ENCODE measurements at regions not wholly inside any gene's neighbourhood (a gene's known extent, or its start where the extent isn't known, plus 50 kb on each side); places are given as distances from the start of the nearest gene placed in this dataset.
"Not testable (repeated sequence)": the region's sequence is repeated elsewhere in the genome, so short reads cannot be mapped to it uniquely, and the experiment has no call there.

DNA sequence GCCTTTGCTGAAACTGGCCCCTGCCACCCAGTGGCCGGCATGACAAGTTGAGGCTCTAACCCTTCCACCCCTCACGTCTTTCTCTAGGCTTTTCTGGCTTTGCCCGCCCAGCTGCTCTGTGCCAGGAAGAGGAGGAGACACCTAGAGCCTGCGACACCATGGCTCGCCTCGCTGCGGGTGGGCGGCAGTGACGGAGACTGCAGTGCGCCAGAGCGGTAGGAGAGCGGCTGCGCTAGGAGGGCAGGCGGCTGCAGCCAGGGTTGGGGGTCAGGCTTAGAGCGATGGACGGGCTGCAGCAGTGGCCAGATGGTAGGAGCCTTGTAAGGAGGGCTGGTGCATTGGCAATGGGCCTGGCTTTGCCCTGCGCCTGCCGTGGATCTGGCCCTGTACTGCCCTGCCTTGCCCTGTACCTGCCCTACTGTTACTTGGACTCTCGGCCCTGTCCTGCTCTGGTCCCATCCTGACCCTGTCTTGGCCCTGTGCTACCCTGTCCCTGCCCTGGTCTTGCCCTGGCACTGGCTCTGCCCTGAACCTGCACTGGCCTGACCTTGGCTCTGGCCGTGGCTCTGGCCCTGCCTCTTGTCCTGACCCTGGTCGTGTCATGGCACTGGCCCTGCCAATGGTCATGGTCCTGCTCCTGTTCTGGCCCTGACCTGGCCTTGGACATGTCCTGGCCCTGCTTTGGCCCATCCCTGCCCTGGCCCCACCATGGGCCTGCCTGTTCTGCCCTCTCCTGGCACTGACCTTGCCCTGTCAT, 330.7 kb upstream of the PLGLB1 start:
- TF ChIP-seq, protein P1, sequence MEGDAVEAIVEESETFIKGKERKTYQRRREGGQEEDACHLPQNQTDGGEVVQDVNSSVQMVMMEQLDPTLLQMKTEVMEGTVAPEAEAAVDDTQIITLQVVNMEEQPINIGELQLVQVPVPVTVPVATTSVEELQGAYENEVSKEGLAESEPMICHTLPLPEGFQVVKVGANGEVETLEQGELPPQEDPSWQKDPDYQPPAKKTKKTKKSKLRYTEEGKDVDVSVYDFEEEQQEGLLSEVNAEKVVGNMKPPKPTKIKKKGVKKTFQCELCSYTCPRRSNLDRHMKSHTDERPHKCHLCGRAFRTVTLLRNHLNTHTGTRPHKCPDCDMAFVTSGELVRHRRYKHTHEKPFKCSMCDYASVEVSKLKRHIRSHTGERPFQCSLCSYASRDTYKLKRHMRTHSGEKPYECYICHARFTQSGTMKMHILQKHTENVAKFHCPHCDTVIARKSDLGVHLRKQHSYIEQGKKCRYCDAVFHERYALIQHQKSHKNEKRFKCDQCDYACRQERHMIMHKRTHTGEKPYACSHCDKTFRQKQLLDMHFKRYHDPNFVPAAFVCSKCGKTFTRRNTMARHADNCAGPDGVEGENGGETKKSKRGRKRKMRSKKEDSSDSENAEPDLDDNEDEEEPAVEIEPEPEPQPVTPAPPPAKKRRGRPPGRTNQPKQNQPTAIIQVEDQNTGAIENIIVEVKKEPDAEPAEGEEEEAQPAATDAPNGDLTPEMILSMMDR (IDR thresholded peaks at IDR 0.05; ENCODE audit: low read depth, low read length, missing input control), result not testable (repeated sequence)
- TF ChIP-seq, protein P2, sequence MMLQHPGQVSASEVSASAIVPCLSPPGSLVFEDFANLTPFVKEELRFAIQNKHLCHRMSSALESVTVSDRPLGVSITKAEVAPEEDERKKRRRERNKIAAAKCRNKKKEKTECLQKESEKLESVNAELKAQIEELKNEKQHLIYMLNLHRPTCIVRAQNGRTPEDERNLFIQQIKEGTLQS (IDR thresholded peaks at IDR 0.05), result not testable (repeated sequence)
- TF ChIP-seq, protein P3, sequence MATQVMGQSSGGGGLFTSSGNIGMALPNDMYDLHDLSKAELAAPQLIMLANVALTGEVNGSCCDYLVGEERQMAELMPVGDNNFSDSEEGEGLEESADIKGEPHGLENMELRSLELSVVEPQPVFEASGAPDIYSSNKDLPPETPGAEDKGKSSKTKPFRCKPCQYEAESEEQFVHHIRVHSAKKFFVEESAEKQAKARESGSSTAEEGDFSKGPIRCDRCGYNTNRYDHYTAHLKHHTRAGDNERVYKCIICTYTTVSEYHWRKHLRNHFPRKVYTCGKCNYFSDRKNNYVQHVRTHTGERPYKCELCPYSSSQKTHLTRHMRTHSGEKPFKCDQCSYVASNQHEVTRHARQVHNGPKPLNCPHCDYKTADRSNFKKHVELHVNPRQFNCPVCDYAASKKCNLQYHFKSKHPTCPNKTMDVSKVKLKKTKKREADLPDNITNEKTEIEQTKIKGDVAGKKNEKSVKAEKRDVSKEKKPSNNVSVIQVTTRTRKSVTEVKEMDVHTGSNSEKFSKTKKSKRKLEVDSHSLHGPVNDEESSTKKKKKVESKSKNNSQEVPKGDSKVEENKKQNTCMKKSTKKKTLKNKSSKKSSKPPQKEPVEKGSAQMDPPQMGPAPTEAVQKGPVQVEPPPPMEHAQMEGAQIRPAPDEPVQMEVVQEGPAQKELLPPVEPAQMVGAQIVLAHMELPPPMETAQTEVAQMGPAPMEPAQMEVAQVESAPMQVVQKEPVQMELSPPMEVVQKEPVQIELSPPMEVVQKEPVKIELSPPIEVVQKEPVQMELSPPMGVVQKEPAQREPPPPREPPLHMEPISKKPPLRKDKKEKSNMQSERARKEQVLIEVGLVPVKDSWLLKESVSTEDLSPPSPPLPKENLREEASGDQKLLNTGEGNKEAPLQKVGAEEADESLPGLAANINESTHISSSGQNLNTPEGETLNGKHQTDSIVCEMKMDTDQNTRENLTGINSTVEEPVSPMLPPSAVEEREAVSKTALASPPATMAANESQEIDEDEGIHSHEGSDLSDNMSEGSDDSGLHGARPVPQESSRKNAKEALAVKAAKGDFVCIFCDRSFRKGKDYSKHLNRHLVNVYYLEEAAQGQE (IDR thresholded peaks at IDR 0.05), result not testable (repeated sequence)
- not testable (repeated sequence) for TF ChIP-seq RAD21 (IDR thresholded peaks at IDR 0.05); SP1 (IDR thresholded peaks at IDR 0.05); EGR1 (IDR thresholded peaks at IDR 0.05; ENCODE audit: low read depth in 2 of 2)
